GM12873 (cell line): ENCODE measurements at regions not wholly inside any gene's neighbourhood (a gene's known extent, or its start where the extent isn't known, plus 50 kb on each side); places are given as distances from the start of the nearest gene placed in this dataset.

Experiments
- TF ChIP-seq, protein P1 (sequence below): IDR thresholded peaks from 2 replicates; pipeline ENCODE4 v1.5.1; 2012; ENCODE audit warnings: low read depth, mild to moderate bottlenecking, moderate library complexity, low read length, control low read depth; ENCODE audit not compliant: insufficient read depth; ENCODE audit errors: missing control alignments

DNA sequence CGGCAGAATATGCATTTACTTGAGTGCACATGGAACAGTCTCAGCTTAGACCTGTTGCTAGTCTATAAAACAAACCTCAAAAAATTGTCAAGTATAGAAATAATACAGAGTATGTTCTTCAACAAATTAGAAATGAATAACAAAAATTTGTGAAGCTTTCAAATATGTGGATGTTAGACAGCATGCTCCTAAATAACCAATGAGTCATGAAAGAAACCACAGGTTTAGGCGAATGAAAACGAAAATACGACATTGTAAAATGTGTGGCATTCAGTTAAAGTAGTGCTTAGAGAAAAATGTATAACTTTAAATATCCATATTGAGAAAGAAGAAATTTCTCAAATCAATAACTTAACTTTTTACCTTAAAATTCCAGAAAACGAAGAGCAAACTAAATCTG, 760.0 kb upstream of the SORCS1 start:
- TF ChIP-seq, protein P1, sequence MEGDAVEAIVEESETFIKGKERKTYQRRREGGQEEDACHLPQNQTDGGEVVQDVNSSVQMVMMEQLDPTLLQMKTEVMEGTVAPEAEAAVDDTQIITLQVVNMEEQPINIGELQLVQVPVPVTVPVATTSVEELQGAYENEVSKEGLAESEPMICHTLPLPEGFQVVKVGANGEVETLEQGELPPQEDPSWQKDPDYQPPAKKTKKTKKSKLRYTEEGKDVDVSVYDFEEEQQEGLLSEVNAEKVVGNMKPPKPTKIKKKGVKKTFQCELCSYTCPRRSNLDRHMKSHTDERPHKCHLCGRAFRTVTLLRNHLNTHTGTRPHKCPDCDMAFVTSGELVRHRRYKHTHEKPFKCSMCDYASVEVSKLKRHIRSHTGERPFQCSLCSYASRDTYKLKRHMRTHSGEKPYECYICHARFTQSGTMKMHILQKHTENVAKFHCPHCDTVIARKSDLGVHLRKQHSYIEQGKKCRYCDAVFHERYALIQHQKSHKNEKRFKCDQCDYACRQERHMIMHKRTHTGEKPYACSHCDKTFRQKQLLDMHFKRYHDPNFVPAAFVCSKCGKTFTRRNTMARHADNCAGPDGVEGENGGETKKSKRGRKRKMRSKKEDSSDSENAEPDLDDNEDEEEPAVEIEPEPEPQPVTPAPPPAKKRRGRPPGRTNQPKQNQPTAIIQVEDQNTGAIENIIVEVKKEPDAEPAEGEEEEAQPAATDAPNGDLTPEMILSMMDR = no peak

DNA sequence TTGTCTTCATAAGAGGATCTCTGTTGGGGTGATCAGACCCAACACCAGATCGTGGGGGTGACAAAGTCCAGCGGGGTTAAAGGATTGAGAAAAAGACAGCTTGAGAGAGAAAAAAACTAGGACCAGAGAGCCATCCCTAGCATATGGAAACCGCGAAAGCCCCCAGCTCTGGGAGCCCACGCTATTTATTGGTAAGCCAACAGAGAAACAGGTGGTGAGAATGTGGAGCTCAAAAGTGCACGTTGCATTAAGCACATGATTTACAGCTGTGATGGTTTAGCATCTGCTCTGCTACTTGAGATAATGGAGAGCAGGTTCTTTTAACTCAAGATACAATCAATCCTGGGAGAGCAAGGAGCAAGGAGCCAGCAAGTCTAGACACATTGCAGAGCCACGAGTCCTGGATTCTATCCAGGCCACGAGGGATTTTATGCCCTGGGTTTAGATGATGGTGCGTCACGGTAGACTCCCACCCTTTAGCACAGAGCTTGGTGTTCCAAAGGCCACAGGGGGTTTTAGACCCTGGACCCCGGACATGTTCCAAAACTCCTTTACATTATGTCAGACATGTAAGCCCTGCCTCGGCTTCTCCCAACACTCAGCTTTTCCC, 755.2 kb upstream of the SORCS1 start:
- TF ChIP-seq, protein P1 = no peak

- TF ChIP-seq, protein P1 = no peak
Observed at GRCh38 chr10:107918171-107918570, 753.7 kb upstream of the SORCS1 start.

DNA sequence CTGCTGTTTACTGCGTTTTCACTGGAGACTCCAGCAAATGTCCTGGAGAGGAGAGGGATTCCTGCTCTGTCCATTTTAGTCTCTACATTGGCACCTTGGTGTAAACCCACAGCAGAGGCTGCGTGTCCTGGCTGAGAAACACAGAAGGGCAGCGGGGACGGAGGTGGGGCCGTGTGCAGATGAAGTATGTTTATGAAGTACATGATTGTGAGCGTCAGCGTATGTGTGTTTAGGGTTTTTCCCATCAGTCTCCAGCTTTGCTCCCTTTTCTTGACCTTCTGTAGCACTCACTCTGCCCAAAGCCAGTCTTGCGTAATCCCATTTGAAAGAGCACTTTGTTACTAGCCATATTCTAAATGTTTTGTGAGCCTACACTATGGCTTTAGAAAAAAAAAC, 750.7 kb upstream of the SORCS1 start:
- TF ChIP-seq, protein P1 = no peak

GRCh38 chr10:107914450-107915214, 750.1 kb upstream of the SORCS1 start:
- TF ChIP-seq, protein P1 = no peak

- TF ChIP-seq, protein P1 = no peak
Observed at GRCh38 chr10:107913317-107914294, 749.1 kb upstream of the SORCS1 start.

GRCh38 chr10:107901076-107901475, 736.6 kb upstream of the SORCS1 start:
- TF ChIP-seq, protein P1 = no peak
